SK-N-SH (cell line): ENCODE measurements at regions not wholly inside any gene's neighbourhood (a gene's known extent, or its start where the extent isn't known, plus 50 kb on each side); places are given as distances from the start of the nearest gene placed in this dataset.

Source experiments
- CTCF ChIA-PET: fragments of 300-600, 350-600 bp; formaldehyde crosslinking; extraction: SDS; loops from one replicate; lab custom pipeline; 2021; lab: Yijun Ruan, JAX
- POLR2A ChIA-PET: fragments of 350-600 bp; sonication (Branson Sonifier 250); formaldehyde crosslinking; extraction: SDS; loops from one replicate; lab custom pipeline; 2020; ENCODE audit warnings: antibody characterized with exemption, inconsistent platforms; lab: Yijun Ruan, JAX
- DNase-seq: peaks from one replicate; pipeline ENCODE4 v3.0.0; 2012
- H2AFZ ChIP-seq: fragments of 200-600 bp; sonication (generic); 2 replicates; pipeline ENCODE4 v1.8.1; 2016; ENCODE audit warnings: antibody characterized with exemption, mild to moderate bottlenecking, low read depth
- H3F3A ChIP-seq: fragments of 200-600 bp; sonication (generic); replicated peaks from 2 replicates; pipeline ENCODE3; 2016; ENCODE audit warnings: antibody characterized with exemption, mild to moderate bottlenecking; ENCODE audit not compliant: insufficient read depth
- H3K27ac ChIP-seq, 2 experiments: fragments of 200-500 bp in 1 of 2; fragments of 200-600 bp in 1 of 2; sonication (Bioruptor generic) in 1 of 2; sonication (generic), shearing (Covaris generic) in 1 of 2; 2 replicates each; pipeline versions ENCODE4 v1.5.1 to v1.6.1; 2014 to 2016; ENCODE audit warnings: low read depth in 2 of 2, inconsistent platforms in 1 of 2, low read length in 1 of 2, mild to moderate bottlenecking in 1 of 2, mixed read lengths in 1 of 2
- H3K27me3 ChIP-seq: fragments of 200-600 bp; sonication (generic), shearing (Covaris generic); 2 replicates; pipeline ENCODE4 v1.6.1; 2016; ENCODE audit warnings: mixed run types; ENCODE audit not compliant: insufficient read depth
- H3K36me3 ChIP-seq, 2 experiments: fragments of 200-500 bp in 1 of 2; fragments of 200-600 bp in 1 of 2; sonication (Bioruptor generic) in 1 of 2; sonication (generic) in 1 of 2; replicated peaks in 1 of 2; 2 replicates each; pipeline versions ENCODE3 to v1.5.1; 2014 to 2016; ENCODE audit warnings: low read length in 1 of 2, mild to moderate bottlenecking in 1 of 2; ENCODE audit not compliant: insufficient read depth in 2 of 2, control insufficient read depth in 1 of 2
- H3K4me1 ChIP-seq, 2 experiments: fragments of 200-500 bp in 1 of 2; fragments of 200-600 bp in 1 of 2; sonication (Bioruptor generic) in 1 of 2; sonication (generic), shearing (Covaris generic) in 1 of 2; 2 replicates each; pipeline versions ENCODE4 v1.5.1 to v1.6.1; 2014 to 2016; ENCODE audit warnings: low read depth in 1 of 2, low read length in 1 of 2, mixed run types in 1 of 2; ENCODE audit not compliant: insufficient read depth in 2 of 2, control insufficient read depth in 1 of 2
- H3K4me2 ChIP-seq: fragments of 200-600 bp; sonication (generic), shearing (Covaris generic); 2 replicates; pipeline ENCODE4 v1.6.1; 2017; ENCODE audit warnings: mixed run types
- H3K4me3 ChIP-seq, 2 experiments: fragments of 200-500 bp in 1 of 2; fragments of 200-600 bp in 1 of 2; sonication (Bioruptor generic) in 1 of 2; sonication (generic), shearing (Covaris generic) in 1 of 2; 2 replicates each; pipeline versions ENCODE4 v1.5.1 to v1.8.1; 2014 to 2016; ENCODE audit warnings: low read depth in 2 of 2, inconsistent platforms in 1 of 2, low read length in 1 of 2, mild to moderate bottlenecking in 1 of 2, mixed read lengths in 1 of 2, moderate library complexity in 1 of 2
- H3K79me2 ChIP-seq: fragments of 200-600 bp; sonication (generic); 2 replicates; pipeline ENCODE4 v1.8.1; 2017; ENCODE audit warnings: mild to moderate bottlenecking; ENCODE audit not compliant: insufficient read depth
- H3K9ac ChIP-seq: fragments of 200-600 bp; sonication (generic); 2 replicates; pipeline ENCODE4 v1.6.1; 2017; ENCODE audit warnings: mixed run types
- H3K9me2 ChIP-seq: fragments of 200-600 bp; sonication (generic); 2 replicates; pipeline ENCODE4 v1.6.1; 2017; ENCODE audit warnings: mixed run types
- H3K9me3 ChIP-seq: fragments of 200-600 bp; sonication (generic); 2 replicates; pipeline ENCODE4 v1.6.1; 2017; ENCODE audit warnings: mixed run types, mild to moderate bottlenecking, moderate library complexity
- H4K20me1 ChIP-seq: fragments of 200-600 bp; sonication (generic); 2 replicates; pipeline ENCODE4 v1.6.1; 2017; ENCODE audit warnings: mild to moderate bottlenecking, mixed run types; ENCODE audit not compliant: insufficient read depth
- ELF1 ChIP-seq: IDR thresholded peaks from 2 replicates; pipeline ENCODE4 v1.4.0; 2012
- EZH2phosphoT487 ChIP-seq: fragments of 200-600 bp; sonication (generic); IDR thresholded peaks from 2 replicates; pipeline ENCODE4 v1.6.1; 2017; ENCODE audit warnings: low read depth, mixed run types, mild to moderate bottlenecking, antibody characterized with exemption, moderate library complexity, borderline replicate concordance
- GABPA ChIP-seq: IDR thresholded peaks from 2 replicates; pipeline ENCODE4 v1.4.0; 2012; ENCODE audit warnings: low read depth, mild to moderate bottlenecking
- IRF3 ChIP-seq: fragments of 150-350 bp; IDR thresholded peaks from 2 replicates; pipeline ENCODE4 v1.6.1; 2016; ENCODE audit warnings: mild to moderate bottlenecking, low read depth, low read length
- JUND ChIP-seq: IDR thresholded peaks from 2 replicates; pipeline ENCODE4 v1.4.0; 2012
- MAX ChIP-seq: IDR thresholded peaks from 2 replicates; pipeline ENCODE4 v1.4.0; 2012; ENCODE audit warnings: low read depth
- MXI1 ChIP-seq: IDR thresholded peaks from 2 replicates; pipeline ENCODE4 v1.6.1; 2012; ENCODE audit warnings: mild to moderate bottlenecking, low read depth, low read length, improper control_type of control experiment
- NRF1 ChIP-seq: IDR thresholded peaks from 2 replicates; pipeline ENCODE4 v1.6.1; 2012; ENCODE audit warnings: low read depth, mild to moderate bottlenecking, low read length
- POLR2AphosphoS5 ChIP-seq: IDR thresholded peaks from 2 replicates; pipeline ENCODE4 v1.6.1; 2012; ENCODE audit warnings: low read depth, low read length
- RCOR1 ChIP-seq: fragments of 150-350 bp; IDR thresholded peaks from 2 replicates; pipeline ENCODE4 v1.6.1; 2017; ENCODE audit warnings: antibody characterized with exemption, low read length
- REST ChIP-seq: IDR thresholded peaks from 2 replicates; pipeline ENCODE4 v1.6.1; 2012; ENCODE audit warnings: mild to moderate bottlenecking, low read depth, low read length, moderate library complexity
- RFX5 ChIP-seq: IDR thresholded peaks from 2 replicates; pipeline ENCODE4 v1.6.1; 2012; ENCODE audit warnings: mild to moderate bottlenecking, improper control_type of control experiment, low read length
- RXRA ChIP-seq: IDR thresholded peaks from 2 replicates; pipeline ENCODE4 v1.4.0; 2012; ENCODE audit warnings: low read depth, mild to moderate bottlenecking, borderline replicate concordance
- SMC3 ChIP-seq: IDR thresholded peaks from 2 replicates; pipeline ENCODE4 v1.6.1; 2012; ENCODE audit warnings: low read depth, low read length, improper control_type of control experiment
- TEAD4 ChIP-seq: IDR thresholded peaks from 2 replicates; pipeline ENCODE4 v1.4.0; 2012; ENCODE audit warnings: mild to moderate bottlenecking, borderline replicate concordance; ENCODE audit not compliant: insufficient read depth
- USF2 ChIP-seq: fragments of 150-350 bp; IDR thresholded peaks from 2 replicates; pipeline ENCODE4 v1.6.1; 2017; ENCODE audit warnings: antibody characterized with exemption, low read length, low read depth, borderline replicate concordance
- YY1 ChIP-seq: IDR thresholded peaks from 2 replicates; pipeline ENCODE4 v1.4.0; 2012; ENCODE audit warnings: low read depth, mild to moderate bottlenecking
- ZBTB33 ChIP-seq: IDR thresholded peaks from 2 replicates; pipeline ENCODE4 v1.4.0; 2012; ENCODE audit warnings: low read depth, borderline replicate concordance
- WGBS: methylation state at CpG from one replicate; pipeline ENCODE4 v1.1.6; 2017; ENCODE audit warnings: low lambda C conversion rate; 5-methylcytosine and 5-hydroxymethylcytosine counted together

- H3K4me3 ChIP-seq, result no peak overlapping the region
- WGBS, result 51% methylated on average over 3 of the region's 3 CpGs
- no peaks in the 10 kb centered on the region for H3K79me2 ChIP-seq
- no peak overlapping the region for H3K27ac ChIP-seq
- H3K36me3 ChIP-seq, result no peaks in the 10 kb centered on the region
- H3K9ac ChIP-seq, result no peak overlapping the region
- H2AFZ ChIP-seq, result no peak overlapping the region
- no peaks in the 10 kb centered on the region for H4K20me1 ChIP-seq
- no peak overlapping the region for H3K4me2 ChIP-seq
- no peaks in the 10 kb centered on the region for H3K27me3 ChIP-seq
- ChIA-PET POLR2A (no interaction called here), CTCF (interaction anchor here (0.7 to 1.0 kb wide), 4 partner anchors 334 to 1000 kb away, joined by 3 read pairs; no protein-coding TSS in a partner anchor)
- H3K4me1 ChIP-seq, result peaks cover 0 to 4% of the 10 kb centered on the region in 2 experiments; a peak in 2 of 4 replicates
- no peaks in the 10 kb centered on the region for H3F3A ChIP-seq
- H3K9me2 ChIP-seq, result no peaks in the 10 kb centered on the region
- TF ChIP-seq RXRA (no peak), GABPA (no peak)
- H3K9me3 ChIP-seq, result no peaks in the 10 kb centered on the region
- DNase-seq, result no peak
Observed at GRCh38 chr10:8874972-8875371, 820.5 kb downstream of the GATA3 start.

- Histone ChIP-seq H3K4me1 (peaks cover 0 to 4% of the 10 kb centered on the region in 2 experiments; a peak in 2 of 4 replicates), H3K36me3 (no peaks in the 10 kb centered on the region), H3F3A (no peaks in the 10 kb centered on the region), H3K4me3 (no peak overlapping the region), H3K9me2 (no peaks in the 10 kb centered on the region), H3K27ac (no peak overlapping the region), H3K4me2 (no peak overlapping the region), H3K27me3 (no peaks in the 10 kb centered on the region), H2AFZ (no peak overlapping the region), H4K20me1 (no peaks in the 10 kb centered on the region), H3K79me2 (no peaks in the 10 kb centered on the region), H3K9ac (no peak overlapping the region), H3K9me3 (no peaks in the 10 kb centered on the region)
- TF ChIP-seq NRF1, result no peak
- no peak for TF ChIP-seq ELF1
- no peak for TF ChIP-seq POLR2AphosphoS5
- no peak for TF ChIP-seq USF2
- no peak for TF ChIP-seq REST
- no peak for TF ChIP-seq RCOR1
- no peak for TF ChIP-seq SMC3
- TF ChIP-seq RXRA, result no peak
- TF ChIP-seq YY1, result no peak
- no peak for TF ChIP-seq MXI1
- no peak for TF ChIP-seq RFX5
- TF ChIP-seq EZH2phosphoT487, result no peak
- no peak for TF ChIP-seq JUND
- no peak for TF ChIP-seq MAX
- TF ChIP-seq IRF3, result no peak
- no peak for TF ChIP-seq GABPA
- no peak for TF ChIP-seq ZBTB33
- no peak for TF ChIP-seq TEAD4
- POLR2A ChIA-PET, result no interaction called here
- DNase-seq, result no peak
- 22% methylated on average over 1 of the region's 1 CpG for WGBS
- CTCF ChIA-PET, result interaction anchor here (1.0 to 1.2 kb wide), 2 partner anchors 333 to 816 kb away, joined by 3 read pairs; no protein-coding TSS in a partner anchor
Observed at GRCh38 chr10:8876171-8876570, 821.7 kb downstream of the GATA3 start.
